ENCODE measurements at regions not wholly inside any gene's neighbourhood (a gene's known extent, or its start where the extent isn't known, plus 50 kb on each side); places are given as distances from the start of the nearest gene placed in this dataset.

DNA sequence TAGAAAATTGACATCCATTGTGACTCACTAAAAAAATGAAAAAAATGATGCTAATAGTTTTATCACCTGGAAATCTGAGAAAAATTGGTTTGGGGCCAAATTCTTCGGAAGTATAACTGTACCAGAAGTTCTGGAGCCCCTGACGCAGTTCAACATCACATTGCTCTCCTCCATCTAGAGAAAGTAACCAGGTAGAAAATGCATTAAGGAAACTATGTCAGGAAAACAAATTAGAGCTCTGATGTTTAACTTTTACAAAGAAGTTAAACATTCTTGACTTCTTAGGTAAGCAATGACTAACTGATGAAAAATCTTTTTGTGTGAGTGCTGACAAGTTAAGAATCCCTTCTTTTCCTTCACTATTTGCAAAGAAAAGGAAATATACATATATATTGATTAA is 61.1 kb upstream of the TMEM196 start:
- H3K4me1 ChIP-seq (ENCODE audit: insufficient read depth, low read length) = no peaks in the 10 kb centered on the region
- H3K9me3 ChIP-seq (ENCODE audit: insufficient read depth, low read depth, low read length) = no peaks in the 10 kb centered on the region
- no peaks in the 10 kb centered on the region for H3K27me3 ChIP-seq (ENCODE audit: insufficient read depth, low read length)
- no peak overlapping the region for H3K4me3 ChIP-seq (ENCODE audit: low read length)
- no peaks in the 10 kb centered on the region for H3K36me3 ChIP-seq (ENCODE audit: insufficient read depth, low read depth, low read length)
- H3K9ac ChIP-seq (ENCODE audit: low read depth, low read length) = no peak overlapping the region
- no peak overlapping the region for H3K27ac ChIP-seq (ENCODE audit: low read length)

DNA sequence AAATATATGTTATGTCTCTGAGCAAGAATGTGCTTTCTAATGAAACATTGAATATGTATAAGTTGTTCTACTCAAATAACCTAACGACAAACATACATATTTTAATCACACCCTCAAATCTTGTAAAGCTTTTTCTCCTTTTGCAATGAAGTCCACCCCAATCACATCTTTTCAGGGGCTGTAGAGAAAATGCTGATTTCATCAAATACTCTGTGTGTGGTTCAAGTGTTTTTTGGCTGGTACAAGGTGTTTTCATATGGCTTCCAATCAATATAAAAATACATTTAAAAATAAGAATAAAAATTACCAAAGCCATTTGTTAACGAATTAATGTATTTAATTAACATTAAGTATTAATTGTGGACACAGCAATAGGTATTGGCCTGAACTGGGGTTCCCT is 57.2 kb upstream of the TMEM196 start:
- Histone ChIP-seq H3K9me3 (ENCODE audit: insufficient read depth, low read depth, low read length) (no peaks in the 10 kb centered on the region), H3K27ac (ENCODE audit: low read length) (no peak overlapping the region), H3K27me3 (ENCODE audit: insufficient read depth, low read length) (no peaks in the 10 kb centered on the region), H3K4me3 (ENCODE audit: low read length) (no peak overlapping the region), H3K36me3 (ENCODE audit: insufficient read depth, low read depth, low read length) (no peaks in the 10 kb centered on the region), H3K9ac (ENCODE audit: low read depth, low read length) (no peak overlapping the region), H3K4me1 (ENCODE audit: insufficient read depth, low read length) (no peaks in the 10 kb centered on the region)
